Erythroblast (primary cell): ENCODE measurements at regions not wholly inside any gene's neighbourhood (a gene's known extent, or its start where the extent isn't known, plus 50 kb on each side); places are given as distances from the start of the nearest gene placed in this dataset.

Source experiments
- DNase-seq, 2 experiments: peaks; one replicate each; lab custom pipeline; 2025; lab: John Stamatoyannopoulos, UW
- GATA1 ChIP-seq: IDR thresholded peaks from 2 replicates; pipeline ENCODE4 v1.6.1; 2011; ENCODE audit warnings: low read depth, mild to moderate bottlenecking, control low read depth, low read length, moderate library complexity
- POLR2A ChIP-seq: IDR thresholded peaks from 2 replicates; pipeline ENCODE4 v1.6.1; 2011; ENCODE audit warnings: mild to moderate bottlenecking, low read length

GRCh38 chr10:111836571-111836970, 347.0 kb downstream of the GPAM start:
- no peak for TF ChIP-seq POLR2A

DNA sequence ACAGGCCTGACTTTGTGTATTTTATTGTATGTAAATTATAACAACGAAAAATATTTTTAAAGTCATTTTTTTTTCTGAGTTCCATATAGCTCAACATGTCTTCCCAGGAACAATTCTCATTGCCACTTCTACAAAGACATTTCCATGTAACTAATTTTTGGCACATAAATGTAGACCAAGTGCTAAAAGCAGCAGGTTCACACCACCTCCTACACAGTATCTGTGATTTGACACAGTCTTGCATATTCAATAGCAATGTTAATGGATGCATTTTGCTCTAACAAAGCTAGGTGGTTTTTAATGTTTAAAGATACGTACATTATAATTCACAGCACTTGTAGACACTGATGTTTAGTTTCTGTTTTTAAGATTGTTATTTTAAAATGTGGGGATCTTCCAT, 346.5 kb downstream of the GPAM start:
- TF ChIP-seq POLR2A (no peak), GATA1 (no peak)
- no peak for DNase-seq

More at GRCh38 chr10:111836571-111836970, 347.0 kb downstream of the GPAM start:
- DNase-seq: no peak

- no peak for TF ChIP-seq POLR2A
- TF ChIP-seq GATA1: no peak
- DNase-seq: no peak
Measured at GRCh38 chr10:111837985-111838384, 345.6 kb downstream of the GPAM start.

DNA sequence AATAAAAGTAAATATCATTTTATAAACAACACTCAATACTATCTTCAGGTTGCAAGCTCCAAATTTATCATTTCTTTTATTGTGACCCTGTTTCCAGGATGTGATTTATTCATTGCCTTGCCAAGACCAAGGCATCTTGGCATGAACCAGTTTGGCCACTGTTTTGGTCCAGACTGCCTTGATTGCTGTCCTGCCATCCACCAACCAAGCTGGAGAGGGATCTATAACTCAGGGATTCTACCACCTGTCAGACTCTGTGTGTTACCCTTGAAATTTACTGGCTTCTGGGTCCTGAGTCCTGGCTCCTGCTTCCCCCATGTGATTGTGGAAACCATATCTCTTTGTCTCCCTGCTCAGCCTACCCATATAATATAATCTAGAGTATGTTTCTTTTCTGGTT, 343.0 kb downstream of the GPAM start:
- DNase-seq: no peak
- no peak for TF ChIP-seq POLR2A

DNA sequence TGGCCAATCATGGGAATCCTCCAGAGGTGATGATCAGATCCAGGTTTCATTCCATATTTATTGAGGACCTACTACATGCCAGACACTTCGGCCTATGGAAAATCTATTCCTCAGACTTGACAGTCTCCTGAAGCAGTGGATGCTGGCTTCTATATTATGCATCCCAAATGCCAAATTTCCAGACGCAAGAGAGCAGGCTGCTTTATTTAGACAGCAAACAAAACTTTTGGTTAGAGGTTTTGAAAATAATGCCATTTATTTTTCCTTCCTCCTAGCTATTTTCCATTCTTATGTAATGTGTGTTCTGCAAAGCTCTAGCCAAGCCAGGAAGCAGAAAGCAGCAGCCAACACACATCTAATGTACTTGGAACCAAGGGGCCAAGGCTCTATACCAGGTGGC, 330.8 kb downstream of the GPAM start:
- TF ChIP-seq POLR2A (no peak), GATA1 (no peak)
- no peak for DNase-seq

DNA sequence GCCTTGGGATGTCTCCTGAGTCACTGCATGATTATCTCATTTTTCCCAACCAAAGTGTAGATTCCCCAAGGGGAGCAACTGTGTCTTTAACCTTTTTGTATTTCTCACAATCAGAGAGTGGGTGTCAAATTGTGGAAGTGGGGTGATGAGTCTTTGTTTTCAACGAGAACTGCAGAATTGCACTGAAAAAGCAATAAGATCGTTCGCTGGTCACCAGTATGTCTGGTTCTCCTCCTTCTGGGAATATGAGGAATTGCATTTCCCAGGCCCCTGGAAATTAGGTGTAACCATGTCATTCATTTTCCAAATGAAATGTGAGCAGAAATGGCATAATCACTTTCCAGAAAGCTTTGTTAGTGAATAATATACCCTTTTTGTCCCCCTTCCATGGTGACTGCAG, 326.9 kb downstream of the GPAM start:
- TF ChIP-seq GATA1 (no peak), POLR2A (no peak)
- DNase-seq: no peak

DNA sequence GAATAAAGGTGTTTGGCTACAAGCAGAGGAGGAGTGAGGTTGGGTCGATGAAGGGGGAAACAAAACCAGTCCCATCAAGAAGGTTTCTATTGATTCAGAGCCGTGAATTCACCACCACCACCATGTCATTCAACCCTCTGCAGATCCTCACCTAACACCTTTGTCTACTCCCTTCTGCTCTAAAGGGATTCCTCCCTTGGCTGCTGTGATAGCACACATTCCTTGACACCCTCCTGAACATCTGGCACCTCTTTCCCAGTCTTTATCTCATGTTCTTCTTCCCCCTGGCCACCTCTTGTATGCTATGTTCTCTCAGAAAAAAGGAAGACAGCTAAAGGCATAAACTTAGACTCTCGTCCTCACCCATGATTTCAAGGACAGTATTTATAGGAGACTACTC, 318.0 kb downstream of the GPAM start:
- TF ChIP-seq POLR2A (no peak), GATA1 (no peak)

GRCh38 chr10:111871458-111871857, 312.1 kb downstream of the GPAM start:
- TF ChIP-seq POLR2A (no peak), GATA1 (no peak)
- DNase-seq: no peak

More for the DNA sequence above, 318.0 kb downstream of the GPAM start:
- no peak for DNase-seq

- no peak for TF ChIP-seq POLR2A
- TF ChIP-seq GATA1: no peak
- DNase-seq: no peak
Measured at GRCh38 chr10:111872591-111872990, 311.0 kb downstream of the GPAM start.

DNA sequence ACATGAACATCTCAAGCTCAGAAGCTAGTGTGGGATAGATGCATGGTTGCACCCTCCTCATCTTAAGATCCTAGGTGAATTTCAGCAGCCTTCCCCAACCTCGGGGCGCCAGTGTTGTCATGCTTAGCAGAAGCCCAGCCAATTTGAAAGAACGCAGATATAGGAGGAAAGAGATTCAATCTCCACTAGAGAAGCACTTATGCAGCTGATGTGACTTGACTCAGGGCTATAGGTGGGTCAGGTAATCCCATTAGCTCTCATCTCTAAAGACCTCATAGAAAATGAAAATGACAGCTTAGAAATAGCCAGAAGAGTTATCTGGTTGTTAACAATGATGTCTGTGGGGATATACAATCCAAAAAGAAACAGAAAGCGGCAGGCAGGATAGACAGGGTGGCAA, 310.5 kb downstream of the GPAM start:
- TF ChIP-seq GATA1: no peak
- TF ChIP-seq POLR2A: no peak
- no peak for DNase-seq

- DNase-seq: no peak
Measured at GRCh38 chr10:111873621-111874135, 309.9 kb downstream of the GPAM start.

GRCh38 chr10:111874576-111874975, 309.0 kb downstream of the GPAM start:
- TF ChIP-seq GATA1: no peak
- TF ChIP-seq POLR2A: no peak
- DNase-seq: no peak

More at GRCh38 chr10:111873621-111874135, 309.9 kb downstream of the GPAM start:
- TF ChIP-seq GATA1 (no peak), POLR2A (no peak)

GRCh38 chr10:111875725-111876124, 307.8 kb downstream of the GPAM start:
- no peak for DNase-seq
- TF ChIP-seq GATA1 (no peak), POLR2A (no peak)

- TF ChIP-seq POLR2A (no peak), GATA1 (no peak)
- DNase-seq: no peak
Measured at GRCh38 chr10:111877258-111877657, 306.3 kb downstream of the GPAM start.

- DNase-seq: no peak
- TF ChIP-seq GATA1 (no peak), POLR2A (no peak)
Measured at GRCh38 chr10:111879969-111880368, 303.6 kb downstream of the GPAM start.

DNA sequence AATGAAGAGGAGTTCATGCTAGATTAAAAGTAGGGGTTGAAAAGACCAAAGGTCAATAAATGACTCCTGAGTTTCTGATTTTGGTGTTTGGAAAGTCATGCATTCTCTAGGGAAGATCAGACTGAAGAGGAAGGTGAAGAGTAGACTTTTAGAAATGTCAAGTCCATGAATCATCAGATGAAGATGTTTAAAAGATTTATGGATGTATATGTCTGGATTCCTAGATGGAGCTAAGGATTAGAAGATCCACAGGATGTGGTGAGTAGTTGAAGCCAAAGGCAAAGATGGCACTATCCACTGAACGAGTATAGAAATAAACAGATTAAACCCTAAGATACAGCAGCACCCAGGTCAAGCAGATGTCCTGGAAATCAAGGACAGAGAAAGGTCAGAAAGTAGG, 298.5 kb downstream of the GPAM start:
- TF ChIP-seq POLR2A: no peak
- no peak for TF ChIP-seq GATA1
- no peak for DNase-seq
